ENCODE measurements at regions not wholly inside any gene's neighbourhood (a gene's known extent, or its start where the extent isn't known, plus 50 kb on each side); places are given as distances from the start of the nearest gene placed in this dataset.

GRCh38 chr13:107767119-107767518 is 448.2 kb downstream of the LIG4 start:
- no peak overlapping the region for H3K9ac ChIP-seq (ENCODE audit: insufficient read depth in 1 of 2, low read length in 2 of 2)

GRCh38 chr13:107765724-107766401 is 449.5 kb downstream of the LIG4 start:
- Histone ChIP-seq H3K9me3 (ENCODE audit: control insufficient read depth in 4 of 4, insufficient read depth in 3 of 4, low read length in 3 of 4) (no peaks in the 10 kb centered on the region), H3K27me3 (ENCODE audit: control insufficient read depth in 3 of 3, insufficient read depth in 3 of 3, low read length in 2 of 3) (no peaks in the 10 kb centered on the region), H3K9ac (ENCODE audit: insufficient read depth in 1 of 2, low read length in 2 of 2) (no peak overlapping the region), H3K4me1 (ENCODE audit: control insufficient read depth in 5 of 5, insufficient read depth in 5 of 5, low read length in 5 of 5) (peaks cover 0 to 44% (median 6%) of the 10 kb centered on the region in 5 donors), H3K4me3 (no peak overlapping the region), H3K36me3 (ENCODE audit: control insufficient read depth in 4 of 4, insufficient read depth in 4 of 4, low read length in 4 of 4) (no peaks in the 10 kb centered on the region), H3K27ac (ENCODE audit: low read depth in 1 of 2, low read length in 1 of 2) (no peak overlapping the region)
- 68 to 71% methylated on average over 6 of the region's 6 CpGs for WGBS, 2 donors
- DNase-seq (peak in 1 of 3 donors; percentile 29), ATAC-seq (ENCODE audit: insufficient read depth, low FRiP score) (no peak)
- TF ChIP-seq, protein P1, sequence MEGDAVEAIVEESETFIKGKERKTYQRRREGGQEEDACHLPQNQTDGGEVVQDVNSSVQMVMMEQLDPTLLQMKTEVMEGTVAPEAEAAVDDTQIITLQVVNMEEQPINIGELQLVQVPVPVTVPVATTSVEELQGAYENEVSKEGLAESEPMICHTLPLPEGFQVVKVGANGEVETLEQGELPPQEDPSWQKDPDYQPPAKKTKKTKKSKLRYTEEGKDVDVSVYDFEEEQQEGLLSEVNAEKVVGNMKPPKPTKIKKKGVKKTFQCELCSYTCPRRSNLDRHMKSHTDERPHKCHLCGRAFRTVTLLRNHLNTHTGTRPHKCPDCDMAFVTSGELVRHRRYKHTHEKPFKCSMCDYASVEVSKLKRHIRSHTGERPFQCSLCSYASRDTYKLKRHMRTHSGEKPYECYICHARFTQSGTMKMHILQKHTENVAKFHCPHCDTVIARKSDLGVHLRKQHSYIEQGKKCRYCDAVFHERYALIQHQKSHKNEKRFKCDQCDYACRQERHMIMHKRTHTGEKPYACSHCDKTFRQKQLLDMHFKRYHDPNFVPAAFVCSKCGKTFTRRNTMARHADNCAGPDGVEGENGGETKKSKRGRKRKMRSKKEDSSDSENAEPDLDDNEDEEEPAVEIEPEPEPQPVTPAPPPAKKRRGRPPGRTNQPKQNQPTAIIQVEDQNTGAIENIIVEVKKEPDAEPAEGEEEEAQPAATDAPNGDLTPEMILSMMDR (IDR thresholded peaks at IDR 0.05; ENCODE audit: control extremely low read depth, extremely low read depth), result no peak

More at GRCh38 chr13:107767119-107767518, 448.2 kb downstream of the LIG4 start:
- Histone ChIP-seq H3K27ac (ENCODE audit: low read depth in 1 of 2, low read length in 1 of 2) (no peak overlapping the region), H3K4me3 (no peak overlapping the region), H3K4me1 (ENCODE audit: control insufficient read depth in 5 of 5, insufficient read depth in 5 of 5, low read length in 5 of 5) (peaks cover 0 to 44% (median 6%) of the 10 kb centered on the region in 5 donors), H3K27me3 (ENCODE audit: control insufficient read depth in 3 of 3, insufficient read depth in 3 of 3, low read length in 2 of 3) (no peaks in the 10 kb centered on the region), H3K36me3 (ENCODE audit: control insufficient read depth in 4 of 4, insufficient read depth in 4 of 4, low read length in 4 of 4) (no peaks in the 10 kb centered on the region), H3K9me3 (ENCODE audit: control insufficient read depth in 4 of 4, insufficient read depth in 3 of 4, low read length in 3 of 4) (no peaks in the 10 kb centered on the region)
- TF ChIP-seq, protein P1 (IDR thresholded peaks at IDR 0.05; ENCODE audit: control extremely low read depth, extremely low read depth), result no peak
- WGBS, 2 donors, result 73 to 77% methylated on average over 3 of the region's 3 CpGs
- DNase-seq, result no peak
- ATAC-seq (ENCODE audit: insufficient read depth, low FRiP score), result no peak

- Histone ChIP-seq H3K27me3 (ENCODE audit: control insufficient read depth in 3 of 3, insufficient read depth in 3 of 3, low read length in 2 of 3) (no peaks in the 10 kb centered on the region), H3K9ac (ENCODE audit: insufficient read depth in 1 of 2, low read length in 2 of 2) (no peak overlapping the region), H3K27ac (ENCODE audit: low read depth in 1 of 2, low read length in 1 of 2) (no peak overlapping the region), H3K36me3 (ENCODE audit: control insufficient read depth in 4 of 4, insufficient read depth in 4 of 4, low read length in 4 of 4) (peaks cover 0 to under 1% (median 0%) of the 10 kb centered on the region in 4 donors), H3K9me3 (ENCODE audit: control insufficient read depth in 4 of 4, insufficient read depth in 3 of 4, low read length in 3 of 4) (no peaks in the 10 kb centered on the region), H3K4me1 (ENCODE audit: control insufficient read depth in 5 of 5, insufficient read depth in 5 of 5, low read length in 5 of 5) (peaks cover 0 to 44% (median 6%) of the 10 kb centered on the region in 5 donors), H3K4me3 (no peak overlapping the region)
- TF ChIP-seq, protein P1 (IDR thresholded peaks at IDR 0.05; ENCODE audit: control extremely low read depth, extremely low read depth), result no peak
- ATAC-seq (ENCODE audit: insufficient read depth, low FRiP score) (no peak), DNase-seq (peak in 2 of 3 donors; percentile 91 to 92)
- WGBS, 2 donors, result 37 to 83% methylated on average over 1 of the region's 1 CpG
Measured at GRCh38 chr13:107764046-107764445, 451.3 kb downstream of the LIG4 start.

Data from lung (tissue), 11 donors.